Fibroblast of pulmonary artery (primary cell): ENCODE measurements at regions not wholly inside any gene's neighbourhood (a gene's known extent, or its start where the extent isn't known, plus 50 kb on each side); places are given as distances from the start of the nearest gene placed in this dataset.
A peak's percentile ranks its signal among the peaks of the same experiment; 100 is the strongest.

ENCODE experiments used
- DNase-seq: peaks from one replicate; pipeline ENCODE4 v3.0.0-alpha.2; 2010; ENCODE audit warnings: low read depth
- H3K4me3 ChIP-seq: replicated peaks from 2 replicates; pipeline ENCODE4 v1.5.1; 2011; ENCODE audit warnings: low read depth, mild to moderate bottlenecking, control low read depth, low read length, moderate library complexity
- CTCF ChIP-seq: IDR thresholded peaks from 2 replicates; pipeline ENCODE4 v1.5.1; 2011; ENCODE audit warnings: mild to moderate bottlenecking, control low read depth, low read length, inconsistent platforms; ENCODE audit errors: missing control alignments

GRCh38 chr13:33917190-33917589 lies 99.2 kb downstream of the RFC3 start:
- no peak for TF ChIP-seq CTCF

GRCh38 chr13:33918199-33918932 lies 100.4 kb downstream of the RFC3 start:
- no peak overlapping the region for H3K4me3 ChIP-seq
- DNase-seq = peak; percentile 85
- TF ChIP-seq CTCF = no peak

More at GRCh38 chr13:33917190-33917589, 99.2 kb downstream of the RFC3 start:
- no peak overlapping the region for H3K4me3 ChIP-seq
- DNase-seq = no peak

- no peak for DNase-seq
- TF ChIP-seq CTCF = no peak
- H3K4me3 ChIP-seq = no peak overlapping the region
These were observed 101.2 kb downstream of the RFC3 start for GRCh38 chr13:33919120-33919519.

- no peak for DNase-seq
- no peak for TF ChIP-seq CTCF
- H3K4me3 ChIP-seq = no peak overlapping the region
These were observed 107.6 kb downstream of the RFC3 start for GRCh38 chr13:33925563-33925962.

GRCh38 chr13:33927315-33927714 lies 109.4 kb downstream of the RFC3 start:
- peak; percentile 67 for DNase-seq
- no peak for TF ChIP-seq CTCF
- no peak overlapping the region for H3K4me3 ChIP-seq

GRCh38 chr13:33931397-33932311 lies 113.7 kb downstream of the RFC3 start:
- H3K4me3 ChIP-seq = no peak overlapping the region
- peak; percentile 77 for DNase-seq
- TF ChIP-seq CTCF = peak; percentile 57
